HG03095 (cell line): ENCODE measurements at regions not wholly inside any gene's neighbourhood (a gene's known extent, or its start where the extent isn't known, plus 50 kb on each side); places are given as distances from the start of the nearest gene placed in this dataset.
"Not testable (repeated sequence)": the region's sequence is repeated elsewhere in the genome, so short reads cannot be mapped to it uniquely, and the experiment has no call there.

ENCODE experiments used
- ATAC-seq: cut with Tn5 transposase; IDR thresholded peaks from one replicate; pipeline ENCODE4 v1.9.1; 2021; ENCODE audit warnings: moderate library complexity; ENCODE audit not compliant: unreplicated experiment

DNA sequence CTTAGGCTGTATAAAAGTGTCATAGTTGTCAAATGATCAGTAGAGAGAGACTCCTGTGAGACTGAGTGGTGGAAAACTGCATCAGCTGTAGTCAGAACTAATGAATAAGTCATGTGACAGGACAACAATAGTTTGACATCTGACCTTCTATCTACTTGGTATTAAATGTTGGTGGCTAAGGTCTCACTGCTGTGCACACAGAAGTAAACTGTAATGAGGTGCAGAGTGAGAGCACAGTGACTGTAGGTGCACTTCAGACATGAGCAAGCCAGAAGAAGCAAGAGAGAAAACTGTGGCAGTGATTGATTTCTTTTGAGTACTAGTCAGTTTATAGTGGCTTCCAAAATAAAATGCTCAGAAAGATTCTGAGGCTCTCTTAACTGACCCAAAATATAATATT is 803.6 kb downstream of the RAPGEF2 start:
- ATAC-seq: no peak

- ATAC-seq: no peak
Observed at GRCh38 chr4:159910721-159911120, 807.8 kb downstream of the RAPGEF2 start.

GRCh38 chr4:159922119-159922518 is 819.2 kb downstream of the RAPGEF2 start:
- no peak for ATAC-seq

DNA sequence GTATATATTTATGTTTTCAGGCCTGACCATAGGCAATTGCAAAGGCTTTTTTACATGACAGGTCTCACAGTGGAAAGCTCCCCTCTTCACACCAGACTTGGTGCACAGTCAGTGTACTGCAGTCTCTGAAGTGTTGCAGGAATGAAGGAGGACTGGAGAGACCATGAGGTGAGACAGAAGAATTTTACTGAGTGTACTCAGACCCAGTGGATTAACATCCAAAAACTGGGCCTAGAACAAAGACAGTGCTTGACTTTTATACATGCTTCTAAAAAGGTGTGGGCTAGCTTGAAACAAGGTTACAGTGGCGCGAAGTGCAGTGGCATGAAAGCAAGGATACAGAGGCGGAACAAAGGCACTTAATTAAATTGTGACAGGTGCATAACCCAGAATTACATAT is 822.9 kb downstream of the RAPGEF2 start:
- ATAC-seq: no peak

- ATAC-seq: no peak
Observed at GRCh38 chr4:159926871-159927270, 824.0 kb downstream of the RAPGEF2 start.

DNA sequence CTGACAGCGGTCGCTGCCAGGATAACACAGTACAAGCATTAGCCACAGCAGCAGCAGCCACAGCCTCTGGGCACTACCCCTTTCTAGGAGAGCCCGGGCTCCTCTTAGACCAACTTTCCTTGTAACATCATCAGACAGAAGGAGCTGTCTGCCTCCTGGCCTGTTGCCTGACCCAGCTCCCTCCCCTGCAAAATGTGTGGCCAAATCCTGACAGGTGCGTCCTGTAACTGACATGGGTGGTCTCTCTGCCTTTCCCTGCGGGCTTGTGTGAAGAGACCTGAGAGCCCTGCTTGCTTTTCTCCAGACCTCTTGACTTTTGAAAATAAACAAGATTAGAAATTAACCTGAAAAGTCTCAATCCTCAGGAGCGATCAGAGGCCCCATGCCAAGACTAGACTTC is 824.9 kb downstream of the RAPGEF2 start:
- ATAC-seq: no peak

GRCh38 chr4:159934602-159935001 is 831.7 kb downstream of the RAPGEF2 start:
- ATAC-seq: not testable (repeated sequence)

GRCh38 chr4:159937595-159937994 is 834.7 kb downstream of the RAPGEF2 start:
- peak; percentile 72 for ATAC-seq

DNA sequence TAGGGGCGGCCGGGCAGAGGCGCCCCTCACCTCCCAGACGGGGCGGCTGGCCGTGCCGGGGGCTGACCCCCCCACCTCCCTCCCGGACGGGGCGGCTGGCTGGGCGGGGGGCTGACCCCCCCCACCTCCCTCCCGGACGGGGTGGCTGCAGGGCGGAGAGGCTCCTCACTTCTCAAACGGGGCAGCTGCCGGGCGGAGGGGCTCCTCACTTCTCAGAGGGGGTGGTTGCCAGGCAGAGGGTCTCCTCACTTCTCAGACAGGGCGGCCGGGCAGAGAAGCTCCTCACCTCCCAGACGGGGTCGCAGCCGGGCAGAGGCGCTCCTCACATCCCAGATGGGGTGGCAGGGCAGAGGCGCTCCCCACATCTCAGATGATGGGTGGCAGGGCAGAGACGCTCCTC is 836.8 kb downstream of the RAPGEF2 start:
- not testable (repeated sequence) for ATAC-seq

DNA sequence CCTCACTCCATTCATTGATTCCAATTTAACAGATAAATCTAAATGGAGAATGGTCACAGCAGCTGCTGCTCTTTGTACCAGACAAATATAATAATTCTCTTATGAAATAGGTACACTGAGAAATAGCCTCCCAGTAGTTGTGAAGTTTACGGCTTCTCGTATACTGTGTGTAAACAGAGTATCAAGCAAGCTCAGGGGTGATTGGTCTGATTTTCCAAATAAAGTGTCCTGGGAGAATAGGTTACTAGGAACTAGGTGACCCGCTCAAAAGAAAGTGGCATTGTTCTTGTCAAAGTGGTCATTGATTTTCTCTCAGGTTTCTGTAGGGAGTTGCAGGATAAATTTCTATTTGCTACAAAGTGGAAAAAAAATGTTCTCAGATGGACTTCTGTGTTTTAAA is 838.2 kb downstream of the RAPGEF2 start:
- no peak for ATAC-seq

- ATAC-seq: no peak
Observed at GRCh38 chr4:159944477-159944876, 841.6 kb downstream of the RAPGEF2 start.

- ATAC-seq: peak; percentile 65
Observed at GRCh38 chr4:159946983-159947615, 844.2 kb downstream of the RAPGEF2 start.

- ATAC-seq: no peak
Observed at GRCh38 chr4:159950707-159951106, 847.8 kb downstream of the RAPGEF2 start.

- no peak for ATAC-seq
Observed at GRCh38 chr4:159966746-159967145, 863.9 kb downstream of the RAPGEF2 start.

GRCh38 chr4:159976871-159977482 is 874.1 kb downstream of the RAPGEF2 start:
- not testable (repeated sequence) for ATAC-seq

GRCh38 chr4:159977907-159978617 is 875.2 kb downstream of the RAPGEF2 start:
- no peak for ATAC-seq

- ATAC-seq: no peak
Observed at GRCh38 chr4:159979351-159979750, 876.5 kb downstream of the RAPGEF2 start.

- no peak for ATAC-seq
Observed at GRCh38 chr4:159979953-159980352, 877.1 kb downstream of the RAPGEF2 start.

GRCh38 chr4:159980826-159981468 is 878.1 kb downstream of the RAPGEF2 start:
- ATAC-seq: no peak

DNA sequence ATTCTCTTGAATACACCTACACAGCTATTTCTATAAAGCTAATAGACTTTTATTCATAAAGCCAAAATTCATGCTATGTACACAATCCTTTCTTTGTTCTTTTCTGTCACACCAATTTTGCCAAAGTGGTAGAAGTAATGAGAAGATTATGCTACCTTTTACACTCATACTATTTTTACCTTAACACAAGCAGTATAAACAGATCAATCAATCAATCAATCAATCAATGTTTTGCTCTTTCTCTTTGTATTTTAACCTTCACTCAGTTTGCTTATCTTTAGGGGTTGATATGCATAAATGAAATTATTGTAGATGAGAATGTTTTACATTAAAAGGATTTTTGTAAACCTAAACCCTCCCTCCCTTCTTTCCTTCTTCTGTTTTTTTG is 878.6 kb downstream of the RAPGEF2 start:
- no peak for ATAC-seq

DNA sequence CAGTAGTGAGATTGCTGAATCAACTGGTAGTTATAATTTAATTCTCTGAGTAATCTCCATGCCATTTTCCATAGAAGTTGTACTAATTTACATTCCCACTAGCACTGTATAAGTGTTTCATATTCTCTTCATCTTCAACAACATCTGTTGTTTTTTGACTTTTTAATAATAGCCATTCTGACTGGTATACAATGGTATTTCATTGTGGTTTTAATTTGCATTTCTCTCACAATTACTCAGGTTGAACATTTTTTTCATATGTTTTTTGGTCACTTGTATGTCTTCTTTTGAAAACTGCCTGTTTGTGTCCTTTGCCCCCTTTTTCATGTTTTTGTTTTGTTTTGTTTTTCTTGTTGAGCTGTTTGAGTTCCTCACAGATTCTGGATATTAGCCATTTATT is 880.2 kb downstream of the RAPGEF2 start:
- ATAC-seq: no peak
